Body of pancreas (tissue), 4 donors: ENCODE measurements at regions not wholly inside any gene's neighbourhood (a gene's known extent, or its start where the extent isn't known, plus 50 kb on each side); places are given as distances from the start of the nearest gene placed in this dataset.

Experiments used
- ATAC-seq: fragments of 150-250 bp; one replicate; pipeline ENCODE4 v1.9.1; 2016
- DNase-seq, 4 donors: peaks; one replicate each; pipeline ENCODE4 v3.0.0-alpha.2; 2019
- H3K27ac ChIP-seq, 4 donors: fragments of 200-600 bp; sonication (generic); 1 replicate in 3 of 4; 2 replicates in 1 of 4; pipeline versions ENCODE4 v1.5.1 to v1.6.1; 2016 to 2019; ENCODE audit warnings: mild to moderate bottlenecking in 1 of 4, mixed read lengths in 1 of 4, moderate library complexity in 1 of 4
- H3K27me3 ChIP-seq, 2 donors: fragments of 200-600 bp; sonication (generic); one replicate each; pipeline ENCODE4 v1.6.0; 2016; ENCODE audit warnings: mild to moderate bottlenecking in 1 of 2
- H3K36me3 ChIP-seq, 2 donors: fragments of 200-600 bp; sonication (generic); replicated peaks in 1 of 2; 2 replicates each; pipeline ENCODE4 v1.5.1; 2016; ENCODE audit warnings: low read depth in 2 of 2; ENCODE audit not compliant: insufficient read depth in 1 of 2
- H3K4me1 ChIP-seq: fragments of 200-600 bp; sonication (generic); one replicate; pipeline ENCODE4 v1.6.0; 2016
- H3K4me3 ChIP-seq, 2 donors: fragments of 200-600 bp; sonication (generic); 1 replicate in 1 of 2; 2 replicates in 1 of 2; pipeline ENCODE4 v1.5.1; 2016 to 2019
- H3K9me3 ChIP-seq, 3 donors: fragments of 200-600 bp; sonication (generic); 1 replicate in 2 of 3; 2 replicates in 1 of 3; pipeline ENCODE4 v1.5.1; 2016
- CTCF ChIP-seq, 7 experiments: fragments of 450-650 bp in 4 of 7; fragments of 200-600 bp in 3 of 7; sonication (generic) in 3 of 7; IDR thresholded peaks; one replicate each; pipeline ENCODE4 v1.5.1; 2016 to 2019; ENCODE audit warnings: antibody characterized with exemption in 7 of 7
- POLR2A ChIP-seq, 3 donors: fragments of 450-650 bp; IDR thresholded peaks; one replicate each; pipeline ENCODE4 v1.6.1; 2016; ENCODE audit warnings: antibody characterized with exemption in 3 of 3, mild to moderate bottlenecking in 2 of 3
- WGBS, 2 donors: methylation state at CpG; one replicate each; pipeline ENCODE4 v1.1.5; 2017; 5-methylcytosine and 5-hydroxymethylcytosine counted together
- intact Hi-C: fragments of 100-400 bp; cut with DNase I; formaldehyde crosslinking; loops from one replicate; pipeline ENCODE4 v1.15.1; 2023

DNA sequence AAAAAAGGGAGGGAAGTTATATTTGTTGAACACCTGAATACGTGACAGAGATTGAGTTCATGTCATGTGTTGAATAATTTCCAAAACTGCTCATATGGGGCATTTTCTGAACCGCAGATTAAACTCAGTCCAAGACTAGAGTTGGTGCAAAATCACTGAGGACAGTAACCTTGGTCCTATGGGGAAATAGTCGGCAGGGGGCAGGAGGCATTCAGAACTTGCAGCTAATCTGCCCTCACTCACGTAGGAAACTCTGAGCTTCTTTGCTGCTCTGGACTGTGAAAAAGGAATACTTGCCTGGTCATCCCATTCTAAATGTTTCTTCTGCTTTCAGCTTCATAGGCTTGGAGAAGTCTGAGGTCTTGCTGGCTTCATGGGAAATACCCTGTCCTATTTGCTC lies 228.3 kb upstream of the ZP4 start:
- TF ChIP-seq CTCF (IDR thresholded peaks at IDR 0.05) (peak in 1 of 7 experiments; percentile 8), POLR2A (IDR thresholded peaks at IDR 0.05) (no peak)

GRCh38 chr1:238115852-238116251 lies 225.1 kb upstream of the ZP4 start:
- TF ChIP-seq POLR2A (IDR thresholded peaks at IDR 0.05): no peak
- no peak for TF ChIP-seq CTCF (IDR thresholded peaks at IDR 0.05)
- ATAC-seq (no peak), DNase-seq (no peak)
- H3K9me3 ChIP-seq: no peaks in the 10 kb centered on the region
- no peak overlapping the region for H3K4me3 ChIP-seq
- no peak overlapping the region for H3K27ac ChIP-seq
- WGBS, 2 donors: 62 to 71% methylated on average over 3 of the region's 3 CpGs
- no peaks in the 10 kb centered on the region for H3K36me3 ChIP-seq
- H3K4me1 ChIP-seq: no peaks in the 10 kb centered on the region
- intact Hi-C loops: no loop called here
- H3K27me3 ChIP-seq: no peaks in the 10 kb centered on the region

More for the DNA sequence above, 228.3 kb upstream of the ZP4 start:
- no peaks in the 10 kb centered on the region for H3K4me1 ChIP-seq
- intact Hi-C loops: no loop called here
- DNase-seq: no peak
- no peak overlapping the region for H3K4me3 ChIP-seq
- 46 to 50% methylated on average over 4 of the region's 4 CpGs for WGBS, 2 donors
- no peak overlapping the region for H3K27ac ChIP-seq
- ATAC-seq: no peak
- no peaks in the 10 kb centered on the region for H3K36me3 ChIP-seq
- H3K9me3 ChIP-seq: no peaks in the 10 kb centered on the region
- H3K27me3 ChIP-seq: no peaks in the 10 kb centered on the region

DNA sequence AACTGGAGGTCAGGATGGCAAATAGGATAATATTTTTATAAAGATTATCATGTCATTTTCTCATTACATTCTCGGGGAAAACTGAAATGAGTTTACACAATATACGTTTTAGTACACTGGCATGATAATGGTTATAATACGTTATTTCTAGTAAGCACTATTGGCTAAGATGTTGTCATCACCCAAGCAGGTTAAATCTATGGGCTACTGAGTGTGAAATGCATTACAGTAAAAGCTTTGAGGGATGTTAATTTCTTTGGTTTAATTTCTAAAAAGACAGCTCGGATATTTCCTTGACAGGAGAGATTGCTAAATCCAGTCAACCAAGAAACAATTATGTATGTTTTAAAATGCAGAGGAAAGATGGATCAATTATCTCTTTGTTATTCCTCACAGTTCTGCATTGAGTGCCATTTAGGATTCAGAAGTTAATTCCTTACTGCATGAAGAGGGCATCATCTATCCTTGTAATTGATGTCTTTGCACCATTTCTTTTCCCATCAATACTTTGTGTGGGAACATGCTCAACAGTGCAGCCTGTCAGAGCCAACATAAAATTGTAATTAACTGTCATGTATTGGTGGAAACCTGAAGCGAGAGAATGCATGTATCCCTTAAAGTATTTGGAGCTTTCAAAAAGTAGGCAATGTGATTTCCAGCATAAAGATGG lies 222.4 kb upstream of the ZP4 start:
- ATAC-seq (no peak), DNase-seq (no peak)
- 51 to 57% methylated on average over 5 of the region's 5 CpGs for WGBS, 2 donors

DNA sequence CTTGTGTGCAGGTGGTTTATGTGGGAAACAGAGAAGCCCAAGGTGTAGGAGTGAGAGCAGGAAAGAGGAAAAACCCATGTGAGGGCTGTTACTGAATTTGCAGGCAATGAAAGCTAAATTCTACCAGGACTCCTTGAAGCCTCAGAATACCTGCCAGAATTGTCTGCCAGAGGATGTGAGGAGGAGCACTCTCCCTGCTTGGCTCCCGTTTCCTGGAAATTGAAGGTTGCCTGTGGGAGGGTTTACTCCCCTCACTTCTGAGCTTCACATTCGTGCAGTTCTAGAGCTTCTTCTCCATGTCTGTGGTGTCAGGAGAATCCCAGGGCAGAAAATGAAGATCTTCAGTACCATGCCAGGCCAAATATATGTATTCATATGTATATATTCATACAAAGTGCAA lies 220.8 kb upstream of the ZP4 start:
- Histone ChIP-seq H3K9me3 (no peaks in the 10 kb centered on the region), H3K27me3 (no peaks in the 10 kb centered on the region), H3K27ac (no peak overlapping the region), H3K4me3 (no peak overlapping the region), H3K36me3 (no peaks in the 10 kb centered on the region), H3K4me1 (no peaks in the 10 kb centered on the region)
- ATAC-seq (no peak), DNase-seq (no peak)
- WGBS, 2 donors: 42 to 58% methylated on average over 2 of the region's 2 CpGs
- TF ChIP-seq POLR2A (IDR thresholded peaks at IDR 0.05) (no peak), CTCF (IDR thresholded peaks at IDR 0.05) (no peak)
- intact Hi-C loops: no loop called here

More for the DNA sequence above, 222.4 kb upstream of the ZP4 start:
- TF ChIP-seq POLR2A (IDR thresholded peaks at IDR 0.05) (no peak), CTCF (IDR thresholded peaks at IDR 0.05) (no peak)
- H3K36me3 ChIP-seq: no peaks in the 10 kb centered on the region
- H3K4me3 ChIP-seq: no peak overlapping the region
- H3K4me1 ChIP-seq: no peaks in the 10 kb centered on the region
- no peaks in the 10 kb centered on the region for H3K9me3 ChIP-seq
- intact Hi-C loops: no loop called here
- no peaks in the 10 kb centered on the region for H3K27me3 ChIP-seq
- H3K27ac ChIP-seq: no peak overlapping the region

DNA sequence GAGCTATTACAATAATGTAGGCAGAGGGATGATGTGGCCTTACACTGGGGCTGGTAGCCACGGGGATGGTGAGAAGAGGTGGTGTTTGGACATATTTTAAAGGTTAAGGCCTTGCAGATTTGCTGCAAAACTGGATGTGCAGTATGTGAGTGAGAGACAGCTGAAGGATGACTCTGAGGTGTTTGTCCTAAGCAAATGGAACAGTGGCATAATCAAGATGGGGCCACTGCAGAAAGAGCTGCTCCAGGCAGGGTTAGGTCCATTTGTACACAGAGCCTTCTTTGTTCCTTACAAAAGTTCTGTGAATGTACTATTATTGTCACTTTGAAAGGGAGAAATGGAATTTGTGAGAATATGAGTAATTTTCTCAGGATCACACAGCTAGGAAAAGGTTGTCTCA lies 220.4 kb upstream of the ZP4 start:
- Histone ChIP-seq H3K27ac (no peak overlapping the region), H3K9me3 (no peaks in the 10 kb centered on the region), H3K4me3 (no peak overlapping the region), H3K4me1 (no peaks in the 10 kb centered on the region), H3K27me3 (no peaks in the 10 kb centered on the region), H3K36me3 (no peaks in the 10 kb centered on the region)
- intact Hi-C loops: no loop called here
- ATAC-seq (no peak), DNase-seq (no peak)
- 17 to 45% methylated on average over 1 of the region's 1 CpG for WGBS, 2 donors
- TF ChIP-seq CTCF (IDR thresholded peaks at IDR 0.05): no peak
- TF ChIP-seq POLR2A (IDR thresholded peaks at IDR 0.05): no peak
